Activated CD4-positive, alpha-beta T cell treated with anti-CD3 and anti-CD28 coated beads, Interleukin-2, amount 50 U/mL, for 1 hour (primary cell): ENCODE measurements at regions not wholly inside any gene's neighbourhood (a gene's known extent, or its start where the extent isn't known, plus 50 kb on each side); places are given as distances from the start of the nearest gene placed in this dataset.

ENCODE experiments used
- DNase-seq: peaks from one replicate; pipeline ENCODE4 v3.0.0-alpha.2; 2020

- no peak for DNase-seq
Observed at GRCh38 chr7:23981314-23981713, 271.3 kb downstream of the STK31 start.

DNA sequence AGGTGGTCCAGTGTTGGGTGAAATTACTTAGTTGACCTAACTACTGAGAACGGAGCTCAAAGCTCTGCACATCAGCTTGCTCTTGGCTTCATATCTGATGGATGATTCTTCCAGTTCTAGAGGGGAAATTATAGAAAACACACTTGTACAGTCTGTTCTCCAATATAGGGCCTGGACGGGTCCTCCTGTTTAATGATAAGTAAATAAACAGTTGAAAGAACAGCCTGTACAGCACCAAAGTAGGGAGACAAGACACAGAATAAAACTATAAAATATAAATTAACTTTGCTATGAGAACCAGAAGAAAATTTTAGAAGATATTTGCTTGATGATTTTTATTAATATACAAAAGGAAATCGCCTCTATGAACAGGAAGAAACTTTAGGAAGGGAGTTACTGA lies 271.7 kb downstream of the STK31 start:
- DNase-seq: no peak

DNA sequence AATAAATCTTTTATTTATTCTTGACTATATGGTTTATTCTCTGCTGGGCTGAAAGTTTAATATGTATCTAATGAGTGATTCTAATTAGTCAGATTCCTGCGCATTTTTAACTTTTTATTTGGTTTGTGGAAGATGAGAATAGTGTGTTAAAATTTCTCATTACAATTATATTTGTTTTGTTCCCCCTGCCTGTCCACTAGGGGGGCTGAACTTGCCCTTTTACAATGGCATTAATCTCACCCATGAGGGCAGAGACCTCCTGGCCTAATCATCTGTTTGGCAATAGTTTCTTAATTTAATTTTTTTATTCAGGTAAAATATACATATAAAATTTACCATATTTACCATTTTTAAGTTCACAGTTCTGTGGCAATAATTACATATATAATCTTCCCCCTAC lies 278.5 kb upstream of the NPY start:
- DNase-seq: no peak

DNA sequence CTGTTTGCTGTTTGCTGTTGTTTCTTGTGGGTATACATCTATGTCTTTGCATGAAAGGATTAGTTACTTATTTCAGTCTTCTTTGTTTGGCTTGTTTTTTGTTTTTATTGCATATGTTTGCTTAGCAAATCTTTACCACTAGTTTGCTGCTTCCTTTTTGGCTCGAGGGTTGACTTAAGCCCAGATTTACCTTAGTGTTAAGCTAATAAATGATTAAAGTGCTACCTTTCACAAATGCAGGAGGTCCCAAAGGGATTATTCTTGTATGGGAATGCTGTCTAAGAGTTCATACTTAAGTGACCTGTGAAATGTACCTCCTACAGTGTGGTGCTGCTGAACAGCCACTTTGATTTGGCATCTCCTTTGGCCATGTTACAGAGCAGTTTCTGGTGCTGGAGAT lies 273.5 kb upstream of the NPY start:
- DNase-seq: no peak

- no peak for DNase-seq
Observed at GRCh38 chr7:24017519-24017918, 266.5 kb upstream of the NPY start.

- DNase-seq: no peak
Observed at GRCh38 chr7:24018331-24018730, 265.7 kb upstream of the NPY start.

DNA sequence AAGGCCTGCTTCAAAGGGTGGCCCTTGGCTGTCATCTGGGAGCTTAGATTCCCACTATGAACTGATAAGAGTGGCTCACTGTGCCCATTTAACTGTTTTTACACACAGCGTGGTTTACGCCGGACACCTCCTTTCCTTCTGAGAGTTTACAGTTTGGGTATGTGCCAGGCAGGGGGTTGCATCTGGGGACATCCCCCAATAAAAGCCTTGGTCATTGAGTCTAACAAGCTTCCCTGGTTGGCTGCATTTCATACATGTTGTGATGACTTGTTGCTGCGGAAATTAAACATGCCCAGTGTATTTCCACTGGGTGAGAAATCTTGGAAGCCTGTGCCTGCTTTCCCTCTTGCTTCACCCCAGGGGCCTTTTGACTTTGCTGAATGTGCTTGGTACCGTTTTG lies 264.1 kb upstream of the NPY start:
- no peak for DNase-seq

GRCh38 chr7:24024276-24025068 lies 259.5 kb upstream of the NPY start:
- no peak for DNase-seq

GRCh38 chr7:24025094-24025493 lies 258.9 kb upstream of the NPY start:
- no peak for DNase-seq

DNA sequence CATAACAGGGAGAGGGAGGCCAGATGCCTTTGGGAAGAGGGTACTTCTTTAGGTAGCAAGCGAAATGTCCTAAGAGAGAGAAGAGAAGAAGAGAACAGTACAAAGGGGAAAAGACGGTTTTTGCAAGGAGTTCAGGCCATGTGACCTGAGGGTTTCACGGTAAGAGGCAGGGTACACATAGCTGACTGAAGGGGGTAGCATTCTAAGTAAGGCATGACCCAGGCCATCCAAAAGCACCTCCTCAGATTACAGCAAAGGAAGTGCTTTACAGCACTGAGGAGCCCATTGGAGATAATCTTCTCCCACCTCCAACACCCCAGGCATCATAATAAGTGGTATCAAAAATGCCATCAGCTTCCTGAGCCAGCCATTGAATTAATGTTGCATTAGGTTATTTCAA lies 258.2 kb upstream of the NPY start:
- no peak for DNase-seq

DNA sequence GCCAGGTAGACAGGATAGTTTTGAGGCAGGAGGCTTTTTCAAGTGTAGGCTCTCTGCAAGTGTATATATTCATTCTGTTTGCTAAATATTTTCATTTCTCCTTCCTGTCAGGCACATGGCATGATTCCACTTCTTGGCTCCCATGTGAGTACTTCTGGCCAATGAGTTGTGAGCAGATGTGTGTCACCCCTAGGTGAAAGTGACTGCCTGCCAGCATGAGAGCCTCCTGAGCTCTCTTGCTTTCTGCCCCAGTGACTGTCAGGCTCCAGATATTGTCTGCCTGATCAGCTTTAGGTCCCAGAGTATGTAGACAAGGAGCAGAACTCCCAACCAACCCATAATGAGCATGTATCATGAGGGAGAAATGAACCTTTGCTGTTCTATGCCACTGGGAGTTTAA lies 257.6 kb upstream of the NPY start:
- DNase-seq: no peak

- DNase-seq: no peak
Observed at GRCh38 chr7:24029068-24029467, 254.9 kb upstream of the NPY start.

- DNase-seq: no peak
Observed at GRCh38 chr7:24034251-24034650, 249.7 kb upstream of the NPY start.

GRCh38 chr7:24035366-24036032 lies 248.5 kb upstream of the NPY start:
- DNase-seq: no peak

- DNase-seq: no peak
Observed at GRCh38 chr7:24036033-24036412, 248.0 kb upstream of the NPY start.

DNA sequence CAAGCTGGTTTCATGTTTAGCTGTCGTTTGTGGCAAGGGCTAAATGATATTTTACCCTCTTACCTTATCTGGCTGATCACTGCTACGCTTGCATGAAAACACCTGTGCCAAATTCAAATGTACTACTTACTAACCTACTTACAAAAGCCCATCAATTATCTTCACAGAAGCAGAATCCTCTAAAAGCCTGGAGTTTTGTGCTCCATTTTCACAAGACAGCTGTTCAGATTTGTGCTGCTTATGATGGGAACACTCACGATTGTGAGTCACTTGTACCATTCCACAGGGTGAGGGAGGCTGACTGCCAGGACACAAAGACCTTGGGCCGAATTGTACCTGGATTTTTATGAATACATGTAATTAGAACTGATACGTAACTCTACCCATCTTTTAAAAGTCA lies 245.0 kb upstream of the NPY start:
- DNase-seq: no peak

- no peak for DNase-seq
Observed at GRCh38 chr7:24039991-24040624, 243.9 kb upstream of the NPY start.

- no peak for DNase-seq
Observed at GRCh38 chr7:24042028-24042427, 242.0 kb upstream of the NPY start.

GRCh38 chr7:24049296-24049695 lies 234.7 kb upstream of the NPY start:
- no peak for DNase-seq

DNA sequence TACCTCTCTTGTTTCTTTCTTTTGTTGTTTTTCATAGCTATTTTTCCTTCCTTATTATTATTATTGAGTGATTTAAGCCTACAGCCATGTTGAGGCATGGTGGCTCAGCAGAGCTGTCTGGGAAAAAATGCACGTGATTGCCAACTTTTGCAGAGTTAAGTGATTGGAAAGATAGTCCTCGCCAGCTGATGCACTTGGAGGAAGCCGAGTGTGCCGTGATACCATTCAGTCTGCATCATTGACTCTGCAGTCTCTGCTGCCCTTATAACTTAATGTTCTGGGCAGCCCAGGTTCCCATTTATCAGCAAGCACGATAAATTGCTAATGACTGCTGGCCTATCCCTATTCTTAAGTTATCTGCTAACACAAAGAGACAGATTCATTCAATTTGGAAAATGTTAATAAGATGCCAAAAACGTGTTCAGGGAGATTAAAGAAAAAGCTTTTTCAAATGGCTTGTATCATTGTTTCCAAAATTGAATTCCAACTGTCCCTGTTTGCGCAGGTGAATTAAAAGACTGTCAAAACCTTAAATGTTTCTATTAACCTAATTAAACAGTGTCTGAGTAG lies 232.9 kb upstream of the NPY start:
- no peak for DNase-seq

DNA sequence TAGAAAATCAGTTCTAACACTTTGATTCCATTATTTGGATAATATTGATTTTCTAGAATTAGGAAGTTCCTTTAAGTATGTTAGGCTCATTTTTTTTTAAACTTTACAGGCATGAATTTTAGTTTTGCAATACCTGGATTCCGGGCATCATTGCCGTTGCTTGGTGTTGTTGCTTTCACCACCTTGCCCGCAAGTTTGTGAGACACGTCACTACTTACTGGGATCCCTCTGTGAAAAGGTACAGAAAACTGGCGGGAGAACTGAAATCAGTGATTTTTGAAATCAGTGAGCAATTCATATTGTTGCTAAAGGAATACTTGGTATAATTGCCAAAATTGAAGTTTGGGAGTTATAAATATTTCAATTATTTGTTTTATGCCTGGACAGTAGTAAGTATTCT lies 232.3 kb upstream of the NPY start:
- no peak for DNase-seq

DNA sequence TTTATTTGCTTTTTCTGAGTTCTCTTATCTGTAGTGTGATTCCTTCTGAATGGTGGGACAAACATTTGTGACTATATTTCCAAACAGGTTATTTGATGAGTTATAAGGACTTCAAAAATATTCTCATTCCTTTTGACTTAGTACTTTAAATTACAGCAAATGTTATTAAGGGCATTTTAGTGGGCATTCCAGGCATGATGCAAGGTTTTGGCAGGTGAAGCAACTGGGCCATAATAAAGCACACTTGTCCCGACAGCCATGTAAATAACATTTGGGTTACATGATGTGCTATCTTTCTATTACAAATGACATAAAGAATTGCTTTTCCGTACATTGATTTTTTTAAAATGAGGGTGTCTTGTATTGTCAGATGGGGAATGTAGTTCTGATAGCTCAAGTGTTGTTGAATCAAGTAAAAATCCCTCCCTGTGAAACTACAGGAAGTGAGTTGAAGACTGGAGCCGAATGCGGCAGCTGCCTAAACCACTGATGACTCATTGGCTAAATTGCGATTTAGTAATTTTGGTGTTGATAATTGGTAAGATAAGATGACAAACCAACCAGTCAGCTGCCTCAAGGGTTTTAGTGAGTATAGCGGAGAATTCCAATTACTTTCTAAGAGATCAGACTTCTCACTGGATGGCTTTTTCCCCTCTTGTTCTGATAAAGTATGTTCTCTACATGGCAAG lies 231.3 kb upstream of the NPY start:
- DNase-seq: no peak

GRCh38 chr7:24054236-24054635 lies 229.8 kb upstream of the NPY start:
- no peak for DNase-seq
